HCT116 (cell line): ENCODE measurements at regions not wholly inside any gene's neighbourhood (a gene's known extent, or its start where the extent isn't known, plus 50 kb on each side); places are given as distances from the start of the nearest gene placed in this dataset.

Experiments used
- ATAC-seq: fragments of 200-7000 bp; cut with Tn5 transposase; 2 replicates; pipeline ENCODE4 v1.9.1; 2020; ENCODE audit warnings: mild to moderate bottlenecking, moderate library complexity
- BruUV-seq: library from RNA; stranded (reverse); fragments of 400-500 nt; replicated peaks from 2 replicates; lab custom pipeline; 2021; lab: Mats Ljungman, UMichigan
- CTCF ChIA-PET: fragments of 300-600 bp; sonication (Branson Sonifier 250); formaldehyde crosslinking; loops from one replicate; lab custom pipeline; 2021; ENCODE audit warnings: antibody characterized with exemption; lab: Charles Lee
- POLR2A ChIA-PET: fragments of 300-600, 350-600 bp; sonication (Branson Sonifier 250); formaldehyde crosslinking; loops from one replicate; lab custom pipeline; 2021; ENCODE audit warnings: antibody characterized with exemption; lab: Charles Lee
- RAD21 ChIA-PET, 2 experiments: fragments of 300-600 bp; sonication (Branson Sonifier 250); formaldehyde crosslinking; loops; one replicate each; lab custom pipeline; 2023; ENCODE audit warnings: low total read pairs in 2 of 2; ENCODE audit not compliant: uncharacterized antibody in 2 of 2, unreplicated experiment in 2 of 2, low non-redundant PET in 1 of 2; lab: Charles Lee
- DNase-seq: peaks from one replicate; pipeline ENCODE4 v3.0.0-alpha.2; 2010; ENCODE audit warnings: low read depth, low spot score
- H2AFZ ChIP-seq: fragments of 200-600 bp; shearing (Covaris generic), sonication (generic); 2 replicates; pipeline ENCODE4 v1.6.1; 2017; ENCODE audit warnings: low read depth, mixed run types, mixed read lengths, antibody characterized with exemption, low read length; ENCODE audit not compliant: poor library complexity, severe bottlenecking
- H3K27ac ChIP-seq: 2 replicates; pipeline ENCODE4 v1.5.1; 2012; ENCODE audit warnings: low read depth, low read length
- H3K27me3 ChIP-seq: fragments of 200-600 bp; sonication (generic); 2 replicates; pipeline ENCODE4 v1.6.1; 2016; ENCODE audit warnings: mixed run types, low read length, mixed read lengths; ENCODE audit not compliant: insufficient read depth
- H3K36me3 ChIP-seq, 2 experiments: fragments of 200-500 bp in 1 of 2; fragments of 200-600 bp in 1 of 2; sonication (Bioruptor generic) in 1 of 2; sonication (generic) in 1 of 2; 2 replicates each; pipeline versions ENCODE4 v1.5.1 to v1.6.1; 2014 to 2016; ENCODE audit warnings: low read length in 2 of 2, inconsistent platforms in 1 of 2, mixed read lengths in 1 of 2, mixed run types in 1 of 2; ENCODE audit not compliant: insufficient read depth in 2 of 2, control insufficient read depth in 1 of 2
- H3K4me1 ChIP-seq, 2 experiments: fragments of 200-600 bp in 1 of 2; sonication (generic) in 1 of 2; 2 replicates each; pipeline versions ENCODE4 v1.5.1 to v1.6.1; 2012 to 2017; ENCODE audit warnings: low read length in 2 of 2, inconsistent platforms in 1 of 2, mild to moderate bottlenecking in 1 of 2, mixed read lengths in 1 of 2, mixed run types in 1 of 2, moderate library complexity in 1 of 2; ENCODE audit not compliant: insufficient read depth in 2 of 2, control insufficient read depth in 1 of 2
- H3K4me2 ChIP-seq: fragments of 200-600 bp; sonication (generic); 2 replicates; pipeline ENCODE4 v1.6.1; 2017; ENCODE audit warnings: mixed run types, low read length, mixed read lengths
- H3K4me3 ChIP-seq, 2 experiments: fragments of 200-600 bp in 1 of 2; sonication (generic) in 1 of 2; replicated peaks in 1 of 2; 2 replicates each; pipeline ENCODE4 v1.5.1; 2011 to 2016; ENCODE audit warnings: low read length in 2 of 2, control low read depth in 1 of 2, low read depth in 1 of 2, mild to moderate bottlenecking in 1 of 2, mixed read lengths in 1 of 2, mixed run types in 1 of 2
- H3K79me2 ChIP-seq: fragments of 200-600 bp; sonication (generic); 2 replicates; pipeline ENCODE4 v1.6.1; 2017; ENCODE audit warnings: mild to moderate bottlenecking, mixed run types, low read length, moderate library complexity, mixed read lengths; ENCODE audit not compliant: insufficient read depth
- H3K9ac ChIP-seq: fragments of 200-600 bp; sonication (generic); 2 replicates; pipeline ENCODE4 v1.6.1; 2016; ENCODE audit warnings: low read length, mixed read lengths
- H3K9me2 ChIP-seq: fragments of 200-600 bp; sonication (generic), shearing (Covaris generic); 2 replicates; pipeline ENCODE4 v1.6.1; 2017; ENCODE audit warnings: mixed run types, mild to moderate bottlenecking, moderate library complexity; ENCODE audit not compliant: insufficient read depth
- H3K9me3 ChIP-seq, 2 experiments: fragments of 200-500 bp in 1 of 2; fragments of 200-600 bp in 1 of 2; sonication (Bioruptor generic) in 1 of 2; sonication (generic) in 1 of 2; 2 replicates each; pipeline ENCODE4 v1.6.1; 2014 to 2017; ENCODE audit warnings: low read length in 2 of 2, mixed read lengths in 2 of 2, inconsistent platforms in 1 of 2, low read depth in 1 of 2, mild to moderate bottlenecking in 1 of 2, mixed run types in 1 of 2, moderate library complexity in 1 of 2; ENCODE audit not compliant: control insufficient read depth in 1 of 2, insufficient read depth in 1 of 2
- H4K20me1 ChIP-seq: fragments of 200-600 bp; sonication (generic), shearing (Covaris generic); 2 replicates; pipeline ENCODE4 v1.6.1; 2017; ENCODE audit warnings: mixed run types, mild to moderate bottlenecking, moderate library complexity; ENCODE audit not compliant: insufficient read depth
- ATF3 ChIP-seq: IDR thresholded peaks from 2 replicates; pipeline ENCODE4 v1.6.1; 2012
- CBX3 ChIP-seq: IDR thresholded peaks from 2 replicates; pipeline ENCODE4 v1.6.1; 2012; ENCODE audit warnings: low read depth
- EGR1 ChIP-seq: IDR thresholded peaks from 2 replicates; pipeline ENCODE4 v1.6.1; 2012; ENCODE audit warnings: low read depth
- ELF1 ChIP-seq: IDR thresholded peaks from 2 replicates; pipeline ENCODE4 v1.6.1; 2012; ENCODE audit warnings: low read depth, borderline replicate concordance
- EZH2phosphoT487 ChIP-seq: fragments of 200-600 bp; IDR thresholded peaks from 2 replicates; pipeline ENCODE4 v1.6.1; 2018; ENCODE audit warnings: antibody characterized with exemption, borderline replicate concordance
- POLR2A ChIP-seq: IDR thresholded peaks from 2 replicates; pipeline ENCODE4 v1.7.0; 2011; ENCODE audit warnings: borderline replicate concordance; ENCODE audit not compliant: insufficient read depth, insufficient read length; ENCODE audit errors: extremely low read depth
- POLR2AphosphoS5 ChIP-seq: IDR thresholded peaks from 2 replicates; pipeline ENCODE4 v1.6.1; 2011; ENCODE audit warnings: mild to moderate bottlenecking, low read depth, low read length, moderate library complexity
- RAD21 ChIP-seq: IDR thresholded peaks from 2 replicates; pipeline ENCODE4 v1.6.1; 2012; ENCODE audit warnings: low read depth, mild to moderate bottlenecking
- REST ChIP-seq: IDR thresholded peaks from 2 replicates; pipeline ENCODE4 v1.6.1; 2012; ENCODE audit warnings: low read depth
- SP1 ChIP-seq: IDR thresholded peaks from 2 replicates; pipeline ENCODE4 v1.6.1; 2012; ENCODE audit warnings: low read depth
- SRF ChIP-seq: IDR thresholded peaks from 2 replicates; pipeline ENCODE4 v1.6.1; 2012; ENCODE audit warnings: low read depth
- TCF7L2 ChIP-seq: IDR thresholded peaks from 2 replicates; pipeline ENCODE4 v1.7.0; 2011; ENCODE audit warnings: borderline replicate concordance, inconsistent platforms; ENCODE audit not compliant: insufficient read depth, insufficient read length; ENCODE audit errors: extremely low read depth
- YY1 ChIP-seq: IDR thresholded peaks from 2 replicates; pipeline ENCODE4 v1.6.1; 2011; ENCODE audit warnings: low read length, low read depth, moderate library complexity, mild to moderate bottlenecking; ENCODE audit not compliant: insufficient replicate concordance; ENCODE audit errors: extremely low read depth
- ZBTB33 ChIP-seq: IDR thresholded peaks from 2 replicates; pipeline ENCODE4 v1.6.1; 2011; ENCODE audit warnings: mild to moderate bottlenecking, low read length, moderate library complexity; ENCODE audit not compliant: insufficient replicate concordance; ENCODE audit errors: extremely low read depth
- ZFX ChIP-seq: fragments of 450-650 bp; IDR thresholded peaks from 2 replicates; pipeline ENCODE4 v1.6.1; 2017
- intact Hi-C: fragments of 100-400 bp; cut with micrococcal nuclease; formaldehyde crosslinking; loops from 2 replicates; pipeline ENCODE4 v1.10.0; 2022

GRCh38 chr3:124207077-124207476 is 215.2 kb upstream of the ROPN1 start:
- intact Hi-C loops: no loop called here
- no peak overlapping the region for H3K4me3 ChIP-seq
- ChIA-PET CTCF (no interaction called here), RAD21 (no interaction called here), POLR2A (no interaction called here)
- no peak overlapping the region for H3K27ac ChIP-seq
- H3K79me2 ChIP-seq: no peaks in the 10 kb centered on the region
- H3K27me3 ChIP-seq: peaks cover 84% of the 10 kb centered on the region
- no peaks in the 10 kb centered on the region for H3K9me3 ChIP-seq
- no peak overlapping the region for H3K4me2 ChIP-seq
- H2AFZ ChIP-seq: no peak overlapping the region
- H3K36me3 ChIP-seq: no peaks in the 10 kb centered on the region
- no peak for DNase-seq
- no peak for ATAC-seq
- no peaks in the 10 kb centered on the region for H3K9me2 ChIP-seq
- no peaks in the 10 kb centered on the region for H4K20me1 ChIP-seq
- H3K4me1 ChIP-seq: no peaks in the 10 kb centered on the region
- TF ChIP-seq CBX3 (no peak), ZBTB33 (no peak), RAD21 (no peak), TCF7L2 (no peak), ATF3 (no peak)
- BruUV-seq: no TSS peak
- no peak overlapping the region for H3K9ac ChIP-seq

- H3K9me3 ChIP-seq: no peaks in the 10 kb centered on the region
- no peak overlapping the region for H3K4me2 ChIP-seq
- H3K4me3 ChIP-seq: no peak overlapping the region
- ChIA-PET POLR2A (no interaction called here), CTCF (no interaction called here), RAD21 (no interaction called here)
- DNase-seq (no peak), ATAC-seq (no peak)
- no peaks in the 10 kb centered on the region for H3K4me1 ChIP-seq
- no peaks in the 10 kb centered on the region for H3K9me2 ChIP-seq
- no TSS peak for BruUV-seq
- no peak overlapping the region for H3K9ac ChIP-seq
- H3K27ac ChIP-seq: no peak overlapping the region
- H3K79me2 ChIP-seq: no peaks in the 10 kb centered on the region
- peaks cover 78% of the 10 kb centered on the region for H3K27me3 ChIP-seq
- no peaks in the 10 kb centered on the region for H3K36me3 ChIP-seq
- H2AFZ ChIP-seq: no peak overlapping the region
- no peaks in the 10 kb centered on the region for H4K20me1 ChIP-seq
- intact Hi-C loops: no loop called here
- TF ChIP-seq ATF3 (no peak), EZH2phosphoT487 (no peak), REST (no peak), SRF (no peak), SP1 (no peak), YY1 (no peak), TCF7L2 (no peak), POLR2AphosphoS5 (no peak), POLR2A (no peak), ELF1 (no peak), ZFX (no peak), EGR1 (no peak), RAD21 (no peak)
These were observed 216.1 kb upstream of the ROPN1 start for GRCh38 chr3:124207873-124208485.
